ENCODE measurements at regions not wholly inside any gene's neighbourhood (a gene's known extent, or its start where the extent isn't known, plus 50 kb on each side); places are given as distances from the start of the nearest gene placed in this dataset.

DNA sequence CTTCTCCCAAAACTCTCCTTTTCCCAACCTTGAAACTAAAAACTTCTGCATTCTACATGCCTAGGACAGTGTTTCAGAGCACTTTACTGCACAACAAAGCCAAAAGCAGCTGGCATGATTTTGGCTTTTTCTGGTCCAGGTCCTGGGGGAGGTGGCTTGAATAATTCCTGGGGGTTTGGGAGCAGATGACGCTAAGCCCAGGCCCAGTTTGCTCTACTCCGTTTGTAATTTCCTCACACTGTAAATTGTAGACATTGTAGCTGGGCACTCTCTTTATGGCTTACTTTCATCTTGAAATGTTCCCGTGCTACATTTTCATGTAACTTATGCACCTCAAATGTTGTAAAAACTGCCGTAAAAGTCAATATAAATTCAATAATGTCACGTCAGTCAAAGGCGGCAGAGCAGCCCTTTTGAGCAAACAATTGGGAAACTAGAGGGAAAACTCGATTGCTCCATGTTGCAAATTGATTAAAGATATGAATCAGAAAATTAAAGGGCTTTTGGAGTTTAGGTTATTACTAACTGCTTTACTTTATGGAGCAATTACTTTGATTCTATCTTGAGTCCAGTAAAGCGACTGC is 373.2 kb upstream of the SLC14A2 start:
- peaks cover 21% of the 10 kb centered on the region for H3K4me1 ChIP-seq
- no peak for DNase-seq
- no peaks in the 10 kb centered on the region for H3K9me3 ChIP-seq (replicated peaks)
- H3K36me3 ChIP-seq: no peaks in the 10 kb centered on the region
- H3K27me3 ChIP-seq (ENCODE audit: low read depth): no peaks in the 10 kb centered on the region
- H3K27ac ChIP-seq (replicated peaks): no peak overlapping the region
- H3K4me3 ChIP-seq: no peak overlapping the region
- TF ChIP-seq, protein P1, sequence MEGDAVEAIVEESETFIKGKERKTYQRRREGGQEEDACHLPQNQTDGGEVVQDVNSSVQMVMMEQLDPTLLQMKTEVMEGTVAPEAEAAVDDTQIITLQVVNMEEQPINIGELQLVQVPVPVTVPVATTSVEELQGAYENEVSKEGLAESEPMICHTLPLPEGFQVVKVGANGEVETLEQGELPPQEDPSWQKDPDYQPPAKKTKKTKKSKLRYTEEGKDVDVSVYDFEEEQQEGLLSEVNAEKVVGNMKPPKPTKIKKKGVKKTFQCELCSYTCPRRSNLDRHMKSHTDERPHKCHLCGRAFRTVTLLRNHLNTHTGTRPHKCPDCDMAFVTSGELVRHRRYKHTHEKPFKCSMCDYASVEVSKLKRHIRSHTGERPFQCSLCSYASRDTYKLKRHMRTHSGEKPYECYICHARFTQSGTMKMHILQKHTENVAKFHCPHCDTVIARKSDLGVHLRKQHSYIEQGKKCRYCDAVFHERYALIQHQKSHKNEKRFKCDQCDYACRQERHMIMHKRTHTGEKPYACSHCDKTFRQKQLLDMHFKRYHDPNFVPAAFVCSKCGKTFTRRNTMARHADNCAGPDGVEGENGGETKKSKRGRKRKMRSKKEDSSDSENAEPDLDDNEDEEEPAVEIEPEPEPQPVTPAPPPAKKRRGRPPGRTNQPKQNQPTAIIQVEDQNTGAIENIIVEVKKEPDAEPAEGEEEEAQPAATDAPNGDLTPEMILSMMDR (IDR thresholded peaks at IDR 0.05; ENCODE audit: borderline replicate concordance): no peak
- intact Hi-C loops (cut with micrococcal nuclease): no loop called here

DNA sequence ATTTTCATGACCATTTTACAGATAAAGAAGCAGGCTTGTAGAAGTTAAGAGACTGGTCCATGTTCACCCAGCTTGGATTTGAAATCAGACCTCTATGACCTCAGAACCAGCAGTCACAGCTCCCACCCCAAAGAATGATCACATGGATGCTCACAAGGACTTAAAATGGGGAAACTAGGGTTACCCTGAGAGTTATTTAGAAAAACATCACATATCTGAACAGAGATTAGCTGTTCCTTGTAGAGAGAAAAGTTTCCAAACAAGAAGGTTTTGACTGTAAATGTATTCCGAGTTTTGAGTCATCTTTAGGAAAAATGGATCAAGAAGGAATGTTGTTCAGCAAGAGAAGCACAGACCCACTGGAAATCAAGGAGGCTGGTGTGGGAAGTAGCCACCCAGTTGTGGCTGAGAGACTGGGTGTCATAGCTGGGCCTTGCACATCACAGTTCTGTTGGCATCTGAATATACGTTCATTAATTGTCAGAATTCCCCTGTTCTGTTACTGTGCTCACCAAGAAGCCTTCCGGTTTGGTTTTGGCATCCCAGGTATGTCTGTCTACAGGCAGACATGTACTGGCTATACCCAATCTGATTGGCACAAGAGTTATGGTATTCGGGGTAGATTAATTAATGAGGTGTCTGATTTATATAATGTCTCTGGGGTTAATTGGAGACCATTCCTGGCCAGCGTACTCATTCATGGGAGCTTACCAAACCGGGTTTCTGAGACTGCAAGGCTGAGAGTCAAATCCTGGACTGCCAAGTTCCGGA is 371.8 kb upstream of the SLC14A2 start:
- no peaks in the 10 kb centered on the region for H3K36me3 ChIP-seq
- DNase-seq: no peak
- H3K4me1 ChIP-seq: peaks cover 30% of the 10 kb centered on the region
- H3K27me3 ChIP-seq (ENCODE audit: low read depth): no peaks in the 10 kb centered on the region
- H3K4me3 ChIP-seq: no peak overlapping the region
- TF ChIP-seq, protein P1 (IDR thresholded peaks at IDR 0.05; ENCODE audit: borderline replicate concordance): no peak
- H3K9me3 ChIP-seq (replicated peaks): no peaks in the 10 kb centered on the region
- intact Hi-C loops (cut with micrococcal nuclease): no loop called here
- no peak overlapping the region for H3K27ac ChIP-seq (replicated peaks)

DNA sequence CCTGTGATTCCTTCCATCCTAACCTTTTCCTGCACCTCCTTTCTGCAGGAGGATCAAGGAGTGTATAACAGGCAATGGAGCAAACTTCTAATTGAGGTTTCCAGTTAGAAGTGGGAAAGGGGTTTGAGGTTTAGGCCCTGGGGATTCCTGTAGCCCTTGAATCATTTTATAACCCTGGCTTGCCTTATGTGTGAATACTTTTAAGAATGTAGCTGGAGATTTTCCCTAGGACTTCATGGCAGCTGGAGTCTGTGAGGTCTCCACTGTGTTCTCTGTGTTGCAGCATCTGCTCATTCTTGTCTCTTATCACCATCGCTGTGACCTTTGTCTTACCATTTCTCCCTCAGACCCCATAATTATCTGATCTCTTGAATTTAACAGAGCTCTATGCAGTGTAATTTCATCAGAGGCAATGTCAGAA is 370.2 kb upstream of the SLC14A2 start:
- no peak overlapping the region for H3K4me3 ChIP-seq
- no peak overlapping the region for H3K27ac ChIP-seq (replicated peaks)
- H3K36me3 ChIP-seq: no peaks in the 10 kb centered on the region
- H3K4me1 ChIP-seq: peaks cover 46% of the 10 kb centered on the region
- DNase-seq: no peak
- intact Hi-C loops (cut with micrococcal nuclease): no loop called here
- no peaks in the 10 kb centered on the region for H3K9me3 ChIP-seq (replicated peaks)
- TF ChIP-seq, protein P1 (IDR thresholded peaks at IDR 0.05; ENCODE audit: borderline replicate concordance): no peak
- H3K27me3 ChIP-seq (ENCODE audit: low read depth): no peaks in the 10 kb centered on the region

DNA sequence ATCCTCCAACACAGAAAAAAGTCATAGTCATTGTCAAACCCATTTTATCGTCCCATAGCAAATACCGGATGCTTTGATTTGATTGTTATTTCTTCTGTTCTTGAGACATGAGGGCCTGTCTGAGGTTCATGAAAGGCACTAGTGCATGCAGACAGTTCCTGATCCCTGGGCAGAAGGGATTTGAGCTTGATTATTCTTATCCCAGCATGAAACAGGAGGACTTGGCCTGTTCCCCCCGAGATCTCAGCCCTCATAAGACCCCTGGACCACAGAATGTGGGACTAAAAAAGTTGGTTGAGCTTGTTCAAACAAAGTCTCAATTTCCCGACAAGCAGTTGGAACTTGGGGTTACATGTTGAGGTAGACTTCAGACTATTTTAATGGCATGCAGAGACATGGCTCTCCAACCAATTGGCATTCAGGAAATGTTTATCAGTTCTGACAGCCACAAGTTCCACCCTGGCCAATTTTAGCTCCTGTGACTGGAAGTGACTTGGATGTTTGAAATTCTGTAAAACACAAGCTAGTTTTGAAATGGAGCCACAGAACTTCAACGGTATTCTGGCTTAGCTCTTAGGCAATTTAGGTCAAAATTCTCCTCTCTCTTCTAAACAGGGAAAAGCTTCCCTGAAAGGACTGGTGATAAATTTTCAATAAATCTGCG is 366.9 kb upstream of the SLC14A2 start:
- intact Hi-C loops (cut with micrococcal nuclease): no loop called here
- H3K4me3 ChIP-seq: no peak overlapping the region

DNA sequence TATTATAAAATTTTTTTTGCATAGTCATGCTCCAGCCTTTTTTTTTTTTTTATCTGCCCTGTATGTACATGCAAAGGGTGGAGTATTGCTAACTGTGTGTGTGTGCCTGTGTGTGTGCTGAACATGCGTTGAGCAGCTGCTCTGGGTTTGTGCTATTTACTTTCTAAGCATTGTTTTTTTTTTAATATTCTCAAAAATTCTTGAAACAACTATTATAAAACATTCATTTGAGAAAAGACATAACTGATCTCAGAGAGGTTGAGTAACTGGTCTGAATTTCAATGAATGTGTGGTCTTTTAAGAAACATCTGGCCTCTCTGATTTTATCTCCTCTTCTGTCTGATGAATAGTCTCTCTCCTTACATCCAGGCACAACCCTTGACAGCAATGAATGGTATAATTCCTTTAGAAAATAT is 366.0 kb upstream of the SLC14A2 start:
- intact Hi-C loops (cut with micrococcal nuclease): no loop called here
- no peaks in the 10 kb centered on the region for H3K9me3 ChIP-seq (replicated peaks)
- H3K27ac ChIP-seq (replicated peaks): peak overlapping the region; percentile 87
- no peaks in the 10 kb centered on the region for H3K27me3 ChIP-seq (ENCODE audit: low read depth)
- no peak overlapping the region for H3K4me3 ChIP-seq
- H3K4me1 ChIP-seq: peaks cover 54% of the 10 kb centered on the region
- no peaks in the 10 kb centered on the region for H3K36me3 ChIP-seq
- DNase-seq: no peak
- TF ChIP-seq, protein P1 (IDR thresholded peaks at IDR 0.05; ENCODE audit: borderline replicate concordance): no peak

More for the DNA sequence above, 366.9 kb upstream of the SLC14A2 start:
- Histone ChIP-seq H3K27me3 (ENCODE audit: low read depth) (no peaks in the 10 kb centered on the region), H3K27ac (replicated peaks) (peak overlapping the region; percentile 87), H3K4me1 (peaks cover 51% of the 10 kb centered on the region), H3K9me3 (replicated peaks) (no peaks in the 10 kb centered on the region), H3K36me3 (no peaks in the 10 kb centered on the region)
- TF ChIP-seq, protein P1 (IDR thresholded peaks at IDR 0.05; ENCODE audit: borderline replicate concordance): no peak
- DNase-seq: no peak

Data from left ventricle myocardium inferior (tissue), 1 donor.